Raji (cell line): ENCODE measurements at regions not wholly inside any gene's neighbourhood (a gene's known extent, or its start where the extent isn't known, plus 50 kb on each side); places are given as distances from the start of the nearest gene placed in this dataset.

Experiments used
- POLR2A ChIP-seq: IDR thresholded peaks from 2 replicates; pipeline ENCODE4 v1.6.1; 2011; ENCODE audit warnings: low read depth, low read length, control low read depth; ENCODE audit not compliant: insufficient read depth

DNA sequence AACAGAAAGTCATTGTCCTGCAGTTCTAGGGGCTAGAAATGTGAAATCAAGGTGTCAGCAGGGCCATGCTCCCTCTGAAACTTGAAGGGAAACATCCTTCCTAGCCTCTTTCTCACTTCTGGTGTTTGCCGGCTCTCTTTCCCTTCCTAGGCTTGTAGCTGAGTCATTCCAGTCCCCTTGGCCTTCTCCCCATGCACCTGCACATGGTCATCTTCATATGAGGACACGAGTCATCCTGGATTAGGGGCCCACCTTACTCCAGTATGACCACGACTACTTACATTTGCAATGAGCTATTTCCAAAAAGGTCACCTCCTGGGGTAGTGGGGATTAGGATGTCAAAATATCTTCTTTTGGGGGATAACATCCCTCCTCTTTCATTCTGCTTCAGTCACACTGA, 168.5 kb upstream of the CXCR4 start:
- TF ChIP-seq POLR2A: no peak

DNA sequence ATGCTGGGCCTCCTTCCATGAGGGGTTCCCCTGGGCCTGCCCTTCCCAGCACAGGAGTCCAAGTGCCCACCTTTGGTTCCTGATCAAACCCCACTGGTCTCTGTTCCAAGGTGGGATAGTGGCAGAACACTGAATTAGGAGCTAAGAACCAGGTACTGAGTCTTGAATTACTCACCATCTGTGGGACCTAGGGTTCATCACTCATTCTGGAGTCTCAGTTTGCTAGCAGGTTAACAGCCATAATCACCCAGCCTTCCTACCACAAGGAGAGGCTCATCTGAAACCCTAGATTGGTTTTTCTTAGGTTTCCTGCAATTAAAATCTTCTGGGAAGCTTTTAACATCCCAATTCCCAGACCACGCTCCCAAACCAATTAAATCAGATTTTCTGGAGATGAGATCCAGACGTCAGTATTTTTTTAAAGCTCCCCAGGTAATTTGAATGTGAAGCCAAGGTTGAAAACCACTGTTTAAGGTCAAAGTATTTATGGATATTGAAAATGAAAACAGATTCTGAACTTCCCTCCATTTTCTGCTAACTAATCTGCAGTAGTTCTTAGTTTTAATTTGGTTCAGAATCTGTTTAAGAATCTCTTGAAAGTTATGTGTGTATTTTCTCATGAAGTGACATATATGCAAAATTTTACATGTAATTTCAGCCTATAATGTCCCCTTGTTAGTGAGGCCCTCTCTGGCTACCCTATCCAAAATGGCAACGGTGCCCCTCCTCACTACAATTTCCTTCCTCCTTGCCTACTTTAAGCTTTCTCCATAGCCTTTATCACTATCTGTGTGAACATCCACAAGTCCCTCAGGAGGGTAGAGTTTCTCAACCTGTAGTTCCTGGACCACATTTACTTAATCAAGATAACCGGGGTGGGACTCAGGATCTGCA, 166.5 kb upstream of the CXCR4 start:
- TF ChIP-seq POLR2A: no peak

DNA sequence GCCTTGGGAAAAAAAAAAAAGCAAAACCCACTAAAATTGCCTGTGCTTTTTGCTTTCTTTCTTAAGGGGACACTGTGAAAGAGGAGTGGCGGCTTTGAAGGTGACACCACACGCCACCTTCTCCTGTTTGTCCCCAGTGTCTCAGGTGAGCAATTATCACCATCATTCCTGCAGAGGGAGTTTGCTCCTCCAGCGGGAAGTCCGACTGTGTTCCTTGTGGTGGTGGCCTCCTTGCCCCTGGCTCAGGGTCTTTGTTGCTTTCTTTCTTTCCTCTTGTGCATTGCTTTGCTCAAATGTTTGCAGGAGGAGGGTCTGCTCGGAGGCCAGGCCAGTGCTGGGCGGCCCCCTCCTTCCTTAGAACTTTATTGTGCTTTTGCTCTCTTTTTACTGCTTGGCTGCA, 164.3 kb upstream of the CXCR4 start:
- TF ChIP-seq POLR2A: no peak

DNA sequence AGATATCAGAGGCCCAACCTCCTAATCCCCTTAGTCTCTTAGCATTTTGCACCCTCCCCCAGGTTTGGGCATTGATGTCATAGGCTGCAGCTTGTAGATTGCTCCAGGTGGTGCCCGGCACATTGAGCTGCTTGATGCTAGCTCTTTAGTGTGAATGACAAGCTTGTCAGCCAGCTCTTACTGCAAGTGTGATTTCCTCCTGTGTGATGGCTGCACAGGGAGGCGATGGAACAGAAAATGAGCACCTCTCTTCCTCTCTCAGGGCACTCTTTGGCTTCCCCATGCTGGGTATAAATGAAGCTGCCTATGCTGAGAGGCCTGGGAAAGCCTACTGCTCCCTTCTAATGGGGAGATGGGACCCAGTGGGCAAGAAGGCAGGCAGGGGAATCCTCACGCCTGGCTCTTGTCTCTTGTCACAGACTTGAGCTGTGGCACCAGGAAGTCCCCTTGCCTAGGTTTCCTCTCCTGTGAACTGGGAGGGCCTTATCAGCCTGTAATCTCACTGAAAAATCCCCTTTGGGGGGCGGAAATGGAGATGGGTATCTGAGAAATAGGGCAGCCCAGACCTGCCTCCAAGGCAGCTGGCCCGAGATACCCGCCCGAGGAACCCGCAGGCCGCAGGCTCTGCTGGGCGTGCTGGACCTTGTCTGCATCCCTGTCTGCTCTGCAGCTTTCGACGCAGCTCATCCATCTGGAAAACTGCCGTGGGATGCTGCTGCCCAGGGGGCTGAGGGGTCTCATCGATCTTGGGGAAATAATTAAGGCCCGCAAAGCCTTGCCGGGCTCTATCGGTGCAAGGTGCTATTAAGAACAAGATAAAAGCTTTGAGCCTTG, 163.5 kb upstream of the CXCR4 start:
- no peak for TF ChIP-seq POLR2A

DNA sequence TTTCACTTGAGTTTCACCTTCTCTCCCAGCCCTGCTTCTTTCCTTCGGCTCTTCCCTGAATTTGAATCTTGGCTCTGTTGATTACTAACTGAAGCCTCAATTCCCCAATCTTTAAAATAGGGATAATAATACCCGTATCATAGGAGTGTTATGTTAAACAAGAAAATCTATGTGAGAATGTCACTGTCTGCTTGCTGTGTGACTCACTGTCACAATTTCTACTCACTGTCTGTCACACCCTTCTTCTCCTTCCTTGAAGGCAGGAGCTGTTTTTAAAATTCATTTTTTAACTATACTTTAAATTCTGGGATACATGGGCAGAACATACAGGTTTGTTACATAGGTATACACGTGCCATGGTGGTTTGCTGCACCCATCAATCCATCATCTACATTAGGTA, 141.6 kb upstream of the CXCR4 start:
- no peak for TF ChIP-seq POLR2A

DNA sequence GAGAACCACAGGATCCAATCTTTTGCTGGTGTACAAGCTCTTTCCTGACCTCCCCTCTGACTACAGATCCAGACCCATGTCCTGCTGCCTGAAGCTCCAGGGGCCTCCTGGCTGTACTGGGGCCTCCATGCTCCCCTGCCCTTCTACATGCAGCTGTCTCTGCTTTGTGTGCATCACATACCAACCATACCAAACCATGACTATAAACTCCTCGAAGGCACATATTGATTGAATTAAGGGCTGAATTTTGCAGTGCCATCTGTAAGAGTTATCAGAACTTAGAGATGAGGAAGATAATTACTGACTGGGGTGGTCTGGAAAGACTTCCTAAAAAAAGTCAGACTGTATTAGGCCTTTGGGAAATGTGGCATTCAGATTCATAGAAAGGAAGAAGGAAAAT, 139.9 kb upstream of the CXCR4 start:
- no peak for TF ChIP-seq POLR2A

DNA sequence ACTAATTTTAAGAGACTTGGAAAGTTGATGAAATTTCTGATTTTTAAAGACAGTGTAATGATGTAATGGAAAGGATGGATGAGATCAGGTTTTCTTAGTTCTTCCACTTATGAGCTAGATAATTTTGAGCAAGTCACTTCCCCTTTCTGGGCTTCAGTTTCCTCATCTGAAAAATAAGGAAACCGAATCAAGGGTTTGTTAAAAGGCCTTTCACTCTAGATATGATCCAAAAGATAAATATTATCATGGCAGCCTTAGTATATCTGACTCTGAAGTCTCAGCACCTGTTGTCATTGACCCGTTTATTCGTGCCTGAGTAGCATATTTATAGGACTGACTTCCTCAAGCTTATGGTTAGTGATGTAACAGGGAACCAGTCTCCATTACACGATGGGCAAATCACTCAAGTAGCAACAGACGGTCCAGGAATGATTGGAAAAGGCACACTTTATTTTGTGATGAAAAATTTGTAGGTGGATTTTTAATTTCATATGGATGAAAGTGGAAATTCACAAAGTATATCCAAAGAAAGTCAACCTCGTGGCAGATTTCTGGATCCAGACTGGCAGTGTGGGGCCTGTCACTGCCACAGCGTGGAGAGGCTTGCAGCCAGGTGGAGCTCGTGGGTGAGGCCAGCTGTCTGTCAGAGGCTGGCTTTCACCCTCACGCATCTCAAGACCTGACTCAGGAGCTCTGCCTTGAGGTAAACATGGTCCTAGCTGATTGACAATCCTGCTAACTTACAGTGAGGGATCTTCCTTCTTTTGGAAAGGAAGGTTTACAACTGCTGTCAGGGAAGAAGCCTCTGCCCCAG, 137.9 kb upstream of the CXCR4 start:
- no peak for TF ChIP-seq POLR2A

DNA sequence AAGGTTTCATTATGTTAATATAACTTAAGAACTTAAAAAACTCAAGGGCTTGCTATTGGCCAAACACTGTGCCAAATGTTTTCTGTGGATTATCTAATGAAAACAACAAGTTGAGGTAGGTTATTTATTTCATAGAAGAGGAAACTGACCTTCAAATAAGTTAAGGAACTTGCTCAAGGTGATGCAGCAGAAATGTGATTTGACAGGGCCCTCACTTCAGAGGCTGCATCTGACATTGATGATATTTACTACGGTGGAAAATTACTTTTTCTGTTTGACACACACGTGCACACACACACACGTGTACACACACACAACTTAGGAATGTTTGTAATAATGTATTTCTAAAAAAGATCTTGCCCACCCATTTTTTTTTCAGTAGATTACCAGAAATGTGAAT, 137.2 kb upstream of the CXCR4 start:
- TF ChIP-seq POLR2A: no peak

DNA sequence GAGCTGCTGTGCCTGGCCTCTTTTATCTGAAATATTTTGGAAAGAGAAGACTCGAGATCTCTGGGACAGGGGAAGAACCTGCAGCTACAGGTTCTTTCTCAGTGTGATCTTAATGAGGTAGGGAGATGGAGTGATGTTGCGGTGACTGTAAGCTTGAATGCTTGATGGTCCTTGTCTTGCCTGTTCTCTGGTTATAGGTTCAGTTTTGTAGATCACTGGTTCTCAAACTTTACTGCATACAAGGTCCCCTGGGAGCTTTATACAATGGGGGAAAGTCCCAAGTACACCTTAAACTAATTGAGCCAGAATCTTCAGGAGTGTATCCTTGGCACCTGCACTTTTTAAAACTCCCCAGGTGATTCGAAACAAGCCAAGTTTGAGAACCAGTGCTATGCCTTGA, 136.7 kb upstream of the CXCR4 start:
- no peak for TF ChIP-seq POLR2A

DNA sequence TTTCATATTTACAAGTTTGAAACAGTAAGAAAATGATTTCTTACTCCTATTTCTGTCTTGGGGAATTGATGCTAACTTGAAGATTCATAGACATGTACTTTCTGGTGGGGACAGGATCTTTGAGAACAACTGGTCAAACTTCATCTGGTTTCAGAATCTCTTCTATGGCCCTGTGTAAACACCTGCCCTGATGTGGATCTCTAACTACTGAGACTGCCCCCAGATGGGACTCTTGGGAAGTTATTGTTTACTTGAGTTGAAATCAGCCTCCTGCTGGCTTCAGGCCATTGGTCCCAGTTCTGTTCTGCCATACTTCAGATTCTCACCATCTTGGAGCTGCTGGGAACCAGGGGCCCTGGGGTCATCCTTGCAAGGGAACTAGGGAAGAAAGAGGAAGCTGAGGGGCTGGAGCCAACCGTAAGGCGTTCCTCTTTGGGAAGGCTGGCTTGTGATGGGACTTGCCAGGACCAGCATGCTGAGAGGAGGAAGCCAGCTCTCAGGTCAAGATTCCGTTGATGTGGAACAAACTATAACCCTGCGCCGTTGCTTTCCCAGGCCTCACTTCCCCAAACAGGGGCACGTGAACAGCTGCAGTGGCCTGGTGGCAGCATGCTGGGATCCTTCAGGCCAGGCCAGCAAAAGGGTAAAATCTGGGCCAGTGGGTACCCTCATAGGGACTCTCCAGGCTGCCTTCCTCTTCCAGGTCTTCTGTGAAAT, 135.5 kb upstream of the CXCR4 start:
- peak; percentile 26; the same call in 1 of the 2 replicates for TF ChIP-seq POLR2A

DNA sequence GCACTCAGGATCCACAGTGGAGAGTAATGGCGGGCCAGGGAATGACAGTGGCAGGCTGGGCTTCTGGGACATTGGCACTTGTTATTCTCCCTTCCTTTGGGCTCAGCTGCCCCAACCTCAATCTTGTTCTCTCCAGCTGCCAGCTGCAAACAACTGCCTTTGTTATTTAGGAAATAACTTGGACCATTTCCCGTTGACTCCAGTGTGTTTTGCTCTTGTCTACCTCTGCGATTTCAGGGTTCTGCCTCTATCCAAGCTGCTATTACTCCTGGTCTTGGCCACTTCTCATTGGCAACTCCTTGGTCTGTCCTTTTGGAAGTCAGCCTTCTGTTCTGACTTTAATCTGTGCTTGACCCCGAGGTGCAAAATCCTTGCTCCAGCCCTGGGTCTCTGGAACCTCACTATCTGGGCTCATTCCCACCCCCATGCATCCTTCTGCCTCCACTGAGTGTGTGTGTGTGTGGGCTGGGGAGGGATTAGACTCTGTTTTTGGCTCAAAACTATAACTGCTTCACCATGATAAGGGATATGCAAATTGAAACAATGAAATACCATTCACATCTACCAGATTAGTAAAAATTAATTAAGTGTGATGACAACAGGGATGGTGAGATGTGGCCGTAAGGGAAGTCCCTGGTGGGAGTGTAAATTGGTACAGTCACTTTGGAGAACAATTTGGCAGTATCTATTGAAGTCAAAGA, 134.1 kb upstream of the CXCR4 start:
- TF ChIP-seq POLR2A: no peak

DNA sequence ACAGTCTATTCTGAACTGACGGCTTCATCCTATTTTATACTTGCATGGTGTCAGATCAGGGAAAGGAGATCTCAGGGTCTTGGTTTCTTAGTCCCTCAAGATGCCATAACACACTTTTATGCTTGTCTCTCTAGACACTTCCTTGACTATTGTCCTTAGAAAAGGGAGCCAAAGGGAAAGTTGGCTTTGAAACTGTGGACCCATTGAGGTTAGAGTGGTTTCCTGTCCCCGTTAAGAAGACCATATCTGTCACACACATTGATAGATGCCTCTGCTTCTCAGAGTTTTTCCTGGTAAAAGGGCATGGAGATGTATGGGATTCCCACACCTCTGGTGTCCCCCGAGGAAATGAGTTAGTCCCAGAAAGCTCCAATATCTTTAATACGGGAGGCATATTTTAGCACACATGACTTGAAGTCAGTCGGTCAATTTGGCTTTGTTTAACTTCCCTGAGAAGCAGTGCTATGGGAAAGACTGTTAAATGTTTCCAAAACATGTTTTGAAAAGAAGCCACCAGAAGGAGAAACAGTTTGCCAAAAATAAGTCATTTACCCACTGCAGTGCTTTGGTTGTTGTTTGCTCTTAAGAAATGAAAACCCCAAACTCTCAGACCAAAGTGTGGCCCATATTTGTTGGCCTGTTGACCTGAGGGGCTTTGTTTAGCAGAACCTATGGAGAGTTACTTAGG, 133.4 kb upstream of the CXCR4 start:
- no peak for TF ChIP-seq POLR2A

DNA sequence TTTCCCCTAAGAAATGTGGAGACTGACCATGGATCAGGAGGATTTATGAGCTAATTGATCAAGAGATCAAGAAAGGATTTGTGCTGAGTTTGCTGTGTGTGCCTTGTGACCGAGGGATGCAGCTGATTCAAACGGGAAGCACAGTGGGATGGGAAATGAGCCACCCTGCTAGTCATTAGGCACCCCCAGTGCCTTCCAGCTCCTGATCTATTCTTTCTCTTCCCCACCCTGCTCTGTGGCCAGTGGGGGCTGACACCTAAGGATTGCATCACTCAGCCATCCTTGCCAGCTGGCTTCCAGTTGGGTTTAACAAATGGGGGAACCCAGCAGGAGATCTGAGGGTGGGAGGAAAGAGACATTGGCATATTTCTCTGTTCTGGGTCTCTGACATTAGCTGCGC, 132.2 kb upstream of the CXCR4 start:
- TF ChIP-seq POLR2A: no peak
